T follicular helper cell (primary cell): ENCODE measurements at regions not wholly inside any gene's neighbourhood (a gene's known extent, or its start where the extent isn't known, plus 50 kb on each side); places are given as distances from the start of the nearest gene placed in this dataset.
"Not testable (repeated sequence)": the region's sequence is repeated elsewhere in the genome, so short reads cannot be mapped to it uniquely, and the experiment has no call there.

Experiments used
- DNase-seq: peaks from one replicate; pipeline ENCODE4 v3.0.0-alpha.2; 2020; ENCODE audit warnings: low read depth

DNA sequence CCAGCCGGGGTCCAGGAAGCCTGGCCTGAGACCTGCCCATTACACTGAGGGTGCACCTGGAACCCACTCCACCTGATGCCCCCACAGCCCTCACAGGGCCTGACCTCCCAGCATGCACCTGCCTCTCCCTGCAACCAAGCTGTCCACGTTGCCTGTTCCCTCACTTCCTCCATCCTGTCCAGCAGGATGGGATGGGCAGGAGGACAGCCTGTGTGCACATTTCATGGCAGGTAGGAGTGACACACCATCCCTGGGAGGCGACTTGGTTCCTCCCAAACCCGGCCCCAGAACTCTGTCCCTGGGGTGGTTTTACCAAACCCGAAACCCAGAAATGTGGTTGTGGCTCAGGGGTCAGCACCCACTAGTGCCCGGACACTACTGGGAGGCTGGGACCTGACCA lies 203.8 kb upstream of the ZNF519 start:
- not testable (repeated sequence) for DNase-seq

DNA sequence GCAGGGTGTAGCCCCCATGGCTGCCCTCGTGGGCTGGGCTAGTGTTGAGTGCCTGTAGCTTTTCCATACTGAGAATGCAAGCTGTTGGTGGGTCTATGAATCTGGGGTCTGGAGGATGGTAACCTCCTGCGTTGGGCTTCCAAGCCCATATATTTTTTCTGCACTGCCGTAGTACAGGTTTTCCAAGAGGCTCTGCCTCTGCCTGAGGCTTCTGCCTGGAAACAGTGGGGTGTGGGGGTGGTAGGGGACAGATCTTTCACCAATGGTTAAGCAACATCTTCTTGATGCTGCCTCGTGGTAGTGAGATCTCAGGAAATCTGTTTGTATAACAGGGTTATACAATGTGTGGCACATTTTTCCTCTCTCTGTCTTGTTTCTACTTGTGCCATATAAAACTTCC lies 189.0 kb upstream of the ZNF519 start:
- DNase-seq, result not testable (repeated sequence)

DNA sequence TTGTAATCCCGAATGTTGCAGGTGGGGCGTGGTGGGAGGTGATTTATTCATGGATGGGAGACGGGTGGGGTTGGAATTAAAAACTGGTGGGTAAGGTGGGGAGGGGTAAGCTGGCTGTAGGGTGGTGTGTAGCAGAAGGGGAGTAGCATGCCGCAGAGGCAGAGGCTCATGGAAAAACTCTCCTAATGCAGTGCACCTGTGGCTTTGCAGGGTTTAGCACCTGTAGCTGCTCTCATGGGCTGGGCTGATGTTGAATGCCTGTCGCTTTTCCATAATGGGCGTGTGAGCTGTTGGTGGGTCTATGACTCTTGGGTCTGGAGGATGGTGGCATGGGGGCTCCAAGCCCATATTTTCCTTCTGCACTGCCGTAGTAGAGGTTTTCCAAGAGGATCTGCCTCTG lies 169.0 kb upstream of the ZNF519 start:
- DNase-seq, result not testable (repeated sequence)

DNA sequence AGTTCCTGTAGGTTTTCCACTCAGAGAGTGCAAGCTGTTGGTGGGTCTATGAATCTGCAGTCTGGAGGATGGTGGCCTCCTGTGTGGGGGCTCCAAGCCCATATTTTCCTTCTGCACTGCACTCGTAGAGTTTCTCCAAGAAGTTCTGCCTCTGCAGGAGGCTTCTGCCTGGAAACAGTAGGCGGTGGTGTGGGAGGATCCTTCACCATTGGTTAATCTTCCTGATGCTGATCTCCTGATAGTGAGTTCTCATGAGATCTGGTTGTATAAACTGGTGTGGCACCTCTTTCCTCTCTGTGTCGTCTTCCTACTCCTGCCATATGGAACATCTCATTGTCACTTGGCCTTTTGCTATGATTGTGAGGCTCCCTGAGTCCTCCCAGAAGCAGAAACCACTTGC lies 162.8 kb upstream of the ZNF519 start:
- not testable (repeated sequence) for DNase-seq

DNA sequence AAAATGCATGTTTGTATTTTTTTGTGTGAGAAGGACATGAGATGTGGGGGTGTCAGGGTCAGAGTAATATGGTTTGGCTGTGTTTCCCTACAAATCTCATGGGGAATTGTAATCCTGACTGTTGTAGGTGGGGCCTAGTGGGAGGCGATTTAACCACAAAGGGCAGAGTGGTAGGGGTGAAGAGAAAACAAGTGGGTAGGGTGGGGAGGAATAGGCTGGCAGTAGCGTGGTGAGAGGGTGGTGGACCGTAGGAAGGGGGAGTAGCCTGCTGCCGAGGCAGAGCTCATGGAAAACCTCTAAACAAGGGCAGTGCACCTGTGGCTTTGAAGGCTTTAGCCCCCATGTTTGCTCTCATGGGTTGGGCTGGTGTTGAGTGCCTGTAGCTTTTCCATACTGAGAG lies 152.8 kb upstream of the ZNF519 start:
- no peak for DNase-seq

DNA sequence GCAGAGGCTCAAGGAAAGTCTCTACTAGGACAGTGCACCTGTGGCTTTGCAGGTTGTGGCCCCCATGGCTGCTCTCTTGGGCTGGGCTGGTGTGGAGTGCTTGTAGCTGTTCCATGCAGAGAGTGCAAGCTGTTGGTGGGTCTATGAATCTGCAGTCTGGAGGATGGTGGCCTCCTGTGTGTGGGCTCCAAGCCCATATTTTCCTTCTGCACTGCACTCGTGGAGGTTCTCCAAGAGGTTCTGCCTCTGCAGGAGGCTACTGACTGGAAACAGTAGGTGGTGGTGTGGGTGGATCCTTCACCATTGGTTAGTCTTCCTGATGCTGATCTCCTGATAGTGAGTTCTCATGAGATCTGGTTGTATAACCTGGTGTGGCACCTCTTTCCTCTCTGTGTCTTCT lies 143.2 kb upstream of the ZNF519 start:
- not testable (repeated sequence) for DNase-seq

DNA sequence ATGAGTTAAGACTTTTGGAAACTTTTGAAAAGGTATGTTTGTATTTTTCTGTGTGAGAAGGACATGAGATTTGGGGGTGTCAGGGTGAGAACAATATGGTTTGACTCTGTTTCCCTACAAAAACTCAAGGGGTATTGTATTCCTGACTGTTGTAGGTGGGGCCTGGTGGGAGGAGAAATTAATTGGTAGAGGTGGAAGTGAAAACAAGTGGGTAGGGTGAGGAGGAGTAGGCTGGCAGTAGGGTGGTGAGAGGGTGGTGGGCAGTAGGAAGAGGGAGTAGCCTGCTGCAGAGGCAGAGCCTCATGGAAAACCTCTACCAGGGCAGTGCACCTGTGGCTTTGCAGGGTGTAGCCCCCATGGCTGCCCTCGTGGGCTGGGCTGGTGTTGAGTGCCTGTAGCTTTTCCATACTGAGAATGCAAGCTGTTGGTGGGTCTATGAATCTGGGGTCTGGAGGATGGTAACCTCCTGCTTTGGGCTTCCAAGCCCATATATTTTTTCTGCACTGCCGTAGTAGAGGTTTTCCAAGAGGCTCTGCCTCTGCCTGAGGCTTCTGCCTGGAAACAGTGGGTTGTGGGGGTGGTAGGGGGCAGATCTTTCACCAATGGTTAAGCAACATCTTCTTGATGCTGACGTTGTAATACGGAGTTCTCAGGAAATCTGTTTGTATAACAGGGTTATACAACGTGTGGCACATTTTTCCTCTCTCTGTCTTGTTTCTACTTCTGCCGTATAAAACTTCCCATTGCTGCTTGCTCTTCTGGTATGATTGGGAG lies 133.6 kb upstream of the ZNF519 start:
- not testable (repeated sequence) for DNase-seq

DNA sequence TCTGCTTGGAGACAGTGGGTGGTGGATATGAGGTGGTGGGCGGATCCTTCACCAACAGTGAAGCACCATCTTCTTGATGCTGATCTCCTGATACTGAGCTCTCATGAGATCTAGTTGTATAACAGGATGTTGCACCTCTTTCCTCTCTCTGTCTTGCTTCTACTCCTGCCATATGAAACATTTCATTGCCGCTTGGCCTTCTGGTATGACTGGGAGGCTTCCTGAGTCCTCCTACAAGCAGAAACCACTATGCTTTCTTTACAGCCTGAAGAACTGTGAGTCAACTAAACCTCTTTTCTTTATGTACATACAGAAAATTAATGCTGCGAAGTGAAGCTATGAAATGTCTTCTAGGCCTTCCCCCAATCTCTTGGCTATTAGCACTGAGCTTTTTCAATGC lies 130.6 kb upstream of the ZNF519 start:
- DNase-seq, result not testable (repeated sequence)

DNA sequence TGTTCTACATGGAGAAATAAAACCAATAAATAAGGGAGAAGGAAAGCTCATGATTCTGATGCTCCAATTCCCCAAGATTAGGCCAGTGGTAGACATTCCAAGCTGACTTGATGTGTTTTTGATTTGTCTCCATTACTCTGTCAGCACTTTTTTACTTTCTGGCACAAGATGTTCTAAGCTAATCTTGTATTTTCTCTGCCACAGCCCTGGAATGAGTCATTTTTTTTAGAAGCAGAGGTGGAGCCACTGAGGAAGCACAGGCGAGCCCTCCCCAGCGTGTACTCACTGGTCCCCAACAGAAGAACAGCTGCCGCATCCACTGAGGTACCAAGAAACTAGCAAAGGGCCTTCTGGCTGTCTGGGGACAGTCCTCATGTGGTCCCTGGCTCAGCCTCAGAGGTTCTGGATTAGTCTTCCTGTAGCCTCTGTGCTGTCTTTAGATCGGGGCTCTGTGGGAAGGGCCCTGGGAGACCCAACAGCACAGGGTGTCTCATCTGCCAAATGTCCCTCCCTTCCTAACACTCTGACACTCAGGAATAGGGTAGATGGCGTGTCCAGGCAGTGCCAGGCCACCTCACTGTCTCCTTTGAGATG lies 117.9 kb upstream of the ZNF519 start:
- not testable (repeated sequence) for DNase-seq

DNA sequence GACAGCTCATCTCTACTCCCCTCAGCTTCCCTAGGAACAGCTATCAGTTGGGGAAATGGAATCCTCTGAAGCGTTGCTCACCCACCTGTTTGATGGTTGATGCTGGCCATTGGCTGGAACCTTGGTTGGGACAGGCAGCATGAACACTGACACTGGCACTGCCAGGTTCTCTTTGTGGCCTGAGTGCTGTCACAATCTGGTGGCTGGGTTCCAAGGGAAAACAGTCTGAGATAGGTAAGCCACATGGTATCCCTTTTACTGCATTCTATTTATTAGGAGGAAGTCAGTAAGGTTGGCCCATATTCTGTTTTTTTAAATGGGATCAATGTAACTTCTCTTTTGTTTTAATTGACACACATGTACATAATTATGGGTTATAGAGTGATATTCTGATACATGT lies 107.0 kb upstream of the ZNF519 start:
- not testable (repeated sequence) for DNase-seq

DNA sequence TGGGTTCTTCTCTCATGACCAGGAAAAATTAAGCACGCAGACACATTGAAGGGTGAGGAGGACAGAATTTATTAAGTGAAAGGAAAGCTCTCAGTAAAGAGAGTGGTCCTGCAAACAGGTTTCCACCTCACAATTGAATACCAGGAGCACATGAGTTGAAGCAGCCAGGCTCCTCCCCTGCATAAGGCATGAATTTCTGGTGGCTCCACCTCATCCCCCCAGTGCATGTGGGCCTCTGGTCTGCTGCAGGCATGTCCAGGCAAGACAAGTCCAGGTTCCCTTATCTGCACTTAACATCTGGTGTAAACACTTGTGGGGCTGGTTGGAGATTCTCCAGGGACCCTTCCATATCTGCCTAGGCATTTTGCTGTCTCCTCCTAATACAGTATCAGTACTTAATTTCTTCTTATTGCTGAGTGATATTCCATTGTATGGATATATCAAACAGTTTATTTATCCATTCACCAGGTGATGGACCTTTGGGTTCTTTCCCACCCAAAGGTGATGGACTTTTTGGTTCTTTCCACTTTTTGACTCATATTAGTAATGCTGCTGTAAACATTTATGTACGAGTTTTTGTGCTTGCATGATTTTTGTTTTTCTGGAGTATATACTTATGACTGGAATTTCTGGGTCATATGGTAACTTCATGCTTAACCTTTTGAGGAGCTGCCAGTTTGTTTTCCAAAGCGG lies 104.3 kb upstream of the ZNF519 start:
- DNase-seq, result not testable (repeated sequence)

DNA sequence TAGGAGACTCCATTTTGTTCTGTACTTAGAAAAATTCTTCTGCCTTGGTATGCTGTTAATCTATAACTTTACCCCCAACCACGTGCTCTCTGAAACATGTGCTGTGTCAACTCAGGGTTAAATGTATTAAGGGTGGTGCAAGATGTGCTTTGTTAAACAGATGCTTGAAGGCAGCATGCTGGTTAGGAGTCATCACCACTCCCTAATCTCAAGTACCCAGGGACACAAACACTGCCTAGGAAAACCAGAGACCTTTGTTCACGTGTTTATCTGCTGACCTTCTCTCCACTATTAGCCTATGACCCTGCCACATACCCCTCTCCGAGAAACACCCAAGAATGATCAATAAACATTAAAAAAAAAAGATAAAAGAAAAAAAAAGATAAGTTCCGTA lies 93.0 kb upstream of the ZNF519 start:
- DNase-seq, result not testable (repeated sequence)

DNA sequence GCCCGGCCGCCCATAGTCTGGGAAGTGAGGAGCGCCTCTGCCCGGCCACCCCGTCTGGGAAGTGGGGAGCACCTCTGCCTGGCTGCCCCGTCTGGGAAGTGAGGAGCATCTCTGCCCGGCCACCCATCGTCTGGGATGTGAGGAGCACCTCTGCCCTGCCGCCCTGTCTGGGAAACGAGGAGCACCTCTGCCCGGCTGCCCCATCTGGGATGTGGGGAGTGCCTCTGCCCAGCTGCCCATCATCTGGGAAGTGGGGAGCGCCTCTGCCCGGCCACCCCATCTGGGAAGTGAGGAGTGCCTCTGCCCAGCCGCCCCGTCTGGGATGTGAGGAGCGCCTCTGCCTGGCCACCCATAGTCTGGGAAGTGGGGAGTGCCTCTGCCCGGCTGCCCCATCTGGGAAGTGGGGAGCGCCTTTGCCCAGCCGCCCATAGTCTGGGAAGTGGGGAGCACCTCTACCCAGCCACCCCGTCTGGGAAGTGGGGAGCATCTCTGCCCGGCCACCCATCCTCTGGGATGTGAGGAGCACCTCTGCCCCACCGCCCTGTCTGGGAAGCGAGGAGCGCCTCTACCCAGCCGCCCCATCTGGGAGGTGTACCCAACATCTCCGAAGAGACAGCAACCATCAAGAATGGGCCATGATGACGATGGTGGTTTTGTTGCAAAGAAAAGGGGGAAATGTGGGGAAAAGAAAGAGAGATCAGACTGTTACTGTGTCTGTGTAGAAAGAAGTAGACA lies 92.5 kb upstream of the ZNF519 start:
- not testable (repeated sequence) for DNase-seq

DNA sequence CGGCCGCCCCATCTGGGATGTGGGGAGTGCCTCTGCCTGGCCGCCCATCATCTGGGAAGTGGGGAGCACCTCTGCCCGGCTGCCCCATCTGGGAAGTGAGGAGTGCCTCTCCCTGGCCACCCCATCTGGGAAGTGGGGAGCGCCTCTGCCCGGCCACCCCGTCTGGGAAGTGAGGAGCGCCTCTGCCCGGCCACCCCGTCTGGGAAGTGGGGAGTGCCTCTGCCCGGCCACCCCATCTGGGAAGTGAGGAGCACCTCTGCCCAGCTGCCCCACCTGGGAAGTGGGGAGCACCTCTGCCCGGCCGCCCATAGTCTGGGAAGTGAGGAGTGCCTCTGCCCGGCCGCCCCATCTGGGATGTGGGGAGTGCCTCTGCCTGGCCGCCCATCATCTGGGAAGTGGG lies 91.7 kb upstream of the ZNF519 start:
- not testable (repeated sequence) for DNase-seq

DNA sequence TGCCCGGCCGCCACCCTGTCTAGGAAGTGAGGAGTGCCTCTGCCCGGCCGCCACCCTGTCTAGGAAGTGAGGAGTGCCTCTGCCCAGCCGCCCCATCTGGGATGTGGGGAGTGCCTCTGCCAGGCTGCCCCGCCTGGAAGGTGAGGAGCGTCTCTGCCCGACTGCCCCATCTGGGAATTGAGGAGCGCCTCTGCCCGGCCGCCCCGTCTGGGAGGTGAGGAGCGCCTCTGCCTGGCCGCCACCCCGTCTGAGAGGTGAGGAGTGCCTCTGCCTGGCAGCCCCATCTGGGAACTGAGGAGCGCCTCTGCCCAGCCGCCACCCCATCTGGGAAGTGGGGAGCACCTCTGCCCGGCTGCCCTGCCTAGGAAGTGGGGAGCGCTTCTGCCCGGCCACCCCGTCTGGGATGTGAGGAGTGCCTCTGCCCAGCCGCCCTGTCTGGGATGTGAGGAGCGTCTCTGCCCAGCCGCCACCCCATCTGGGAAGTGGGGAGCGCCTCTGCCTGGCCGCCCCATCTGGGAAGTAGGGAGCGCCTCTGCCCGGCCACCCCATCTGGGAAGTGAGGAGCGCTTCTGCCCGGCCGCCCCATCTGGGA lies 91.1 kb upstream of the ZNF519 start:
- DNase-seq, result not testable (repeated sequence)

DNA sequence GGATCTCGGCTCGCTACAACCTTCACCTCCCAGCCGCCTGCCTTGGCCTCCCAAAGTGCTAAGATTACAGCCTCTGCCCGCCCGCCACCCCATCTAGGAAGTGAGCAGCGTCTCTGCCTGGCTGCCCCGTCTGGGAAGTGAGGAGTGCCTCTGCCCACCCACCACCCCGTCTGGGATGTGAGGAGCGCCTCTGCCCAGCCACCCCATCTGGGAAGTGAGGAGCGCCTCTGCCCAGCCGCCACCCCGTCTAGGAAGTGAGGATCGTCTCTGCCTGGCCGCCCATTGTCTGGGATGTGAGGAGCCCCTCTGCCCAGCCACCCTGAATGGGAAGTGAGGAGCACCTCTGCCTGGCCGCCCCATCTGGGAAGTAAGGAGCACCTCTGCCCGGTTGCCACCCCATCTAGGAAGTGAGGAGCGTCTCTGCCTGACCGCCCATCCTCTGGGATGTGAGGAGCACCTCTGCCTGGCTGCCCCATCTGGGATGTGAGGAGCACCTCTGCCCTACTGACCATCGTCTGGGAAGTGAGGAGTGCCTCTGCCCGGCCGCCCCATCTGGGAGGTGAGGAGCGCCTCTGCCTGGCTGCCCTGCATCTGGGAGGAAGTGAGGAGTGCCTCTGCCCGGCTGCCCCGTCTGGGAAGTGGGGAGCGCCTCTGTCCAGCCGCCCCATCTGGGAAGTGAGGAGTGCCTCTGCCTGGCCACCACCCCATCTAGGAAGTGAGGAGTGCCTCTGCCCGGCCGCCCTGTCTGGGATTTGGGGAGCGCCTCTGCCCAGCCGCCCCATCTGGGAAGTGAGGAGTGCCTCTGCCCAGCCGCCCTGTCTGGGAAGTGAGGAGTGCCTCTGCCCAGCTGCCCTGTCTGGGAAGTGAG lies 90.4 kb upstream of the ZNF519 start:
- not testable (repeated sequence) for DNase-seq

DNA sequence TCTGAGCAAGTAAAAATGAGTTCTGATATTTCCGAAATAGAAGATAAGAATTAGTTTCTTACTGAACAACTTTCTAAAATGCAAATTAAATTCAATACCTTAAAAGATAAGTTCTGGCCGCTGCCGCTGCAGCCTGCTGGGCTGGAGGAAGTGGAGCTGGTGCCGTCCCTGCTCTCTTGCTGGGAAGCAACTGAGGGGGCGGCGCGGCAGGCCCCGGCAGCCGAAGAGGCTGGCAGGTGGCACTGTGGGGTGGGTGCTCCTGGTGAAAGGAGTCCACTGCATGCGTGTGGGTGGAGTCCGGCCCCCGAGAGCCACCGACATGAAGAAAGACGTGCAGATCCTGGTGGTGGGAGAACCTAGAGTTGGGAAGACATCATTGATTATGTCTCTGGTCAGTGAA lies 89.5 kb upstream of the ZNF519 start:
- DNase-seq, result no peak

DNA sequence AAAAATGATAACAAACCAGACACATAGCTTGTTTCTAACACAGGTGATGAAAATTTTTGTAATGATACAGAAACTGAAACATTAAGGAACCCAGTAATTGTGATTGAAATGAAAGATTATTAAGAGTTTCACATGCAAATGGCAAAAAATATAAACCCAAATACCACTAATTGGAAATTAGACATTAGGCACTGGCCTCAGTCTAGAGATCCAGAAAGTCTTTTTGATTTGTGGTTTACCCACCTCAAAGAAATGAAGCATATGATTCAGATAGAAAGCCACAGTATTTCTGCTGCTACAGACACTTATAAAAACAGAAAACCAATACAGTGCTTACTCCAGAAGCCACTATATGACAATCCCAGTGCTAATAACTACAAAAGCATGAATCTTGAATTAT lies 83.7 kb upstream of the ZNF519 start:
- DNase-seq, result not testable (repeated sequence)

DNA sequence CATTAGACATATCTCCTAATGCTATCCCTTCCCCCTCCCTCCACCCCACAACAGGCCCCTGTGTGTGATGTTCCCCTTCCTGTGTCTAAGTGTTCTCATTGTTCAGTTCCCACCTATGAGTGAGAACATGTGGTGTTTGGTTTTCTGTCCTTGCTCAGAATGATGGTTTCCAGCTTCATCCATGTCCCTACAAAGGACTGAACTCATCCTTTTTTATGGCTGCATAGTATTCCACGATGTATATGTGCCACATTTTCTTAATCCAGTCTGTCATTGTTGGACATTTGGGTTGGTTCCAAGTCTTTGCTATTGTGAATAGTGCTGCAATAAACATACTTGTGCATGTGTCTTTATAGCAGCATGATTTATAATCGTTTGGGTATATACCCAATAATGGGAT lies 71.2 kb upstream of the ZNF519 start:
- not testable (repeated sequence) for DNase-seq

DNA sequence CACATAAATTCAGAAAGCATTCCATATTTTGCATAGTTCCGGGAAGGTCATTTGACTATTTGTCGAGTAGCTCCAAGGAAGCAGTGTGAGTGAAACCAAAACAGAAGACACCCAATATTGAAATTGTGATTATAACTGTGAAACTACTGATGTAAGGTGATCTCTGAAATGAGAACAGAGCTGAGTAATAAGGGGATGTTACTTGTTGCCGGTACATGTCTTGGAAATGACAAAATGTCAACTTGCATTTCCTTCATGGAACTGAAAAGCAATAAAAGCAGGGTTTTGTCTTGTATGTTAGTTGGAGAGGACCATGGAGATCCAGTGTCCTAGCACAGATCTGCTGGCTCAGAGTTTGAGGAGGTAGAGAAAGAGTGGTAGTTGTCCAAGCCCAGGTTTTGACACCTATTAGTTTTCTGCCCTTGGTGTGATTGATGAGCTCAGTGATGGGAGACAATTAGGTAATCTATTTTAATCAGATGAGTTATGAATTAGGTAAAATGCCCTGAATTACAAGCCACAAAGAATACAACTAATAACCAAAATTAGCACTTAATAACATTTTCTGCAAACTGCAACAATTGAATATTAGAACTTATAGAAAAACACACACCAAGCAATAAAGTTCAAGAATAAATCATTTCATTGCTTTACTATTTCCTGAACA lies 58.7 kb upstream of the ZNF519 start:
- not testable (repeated sequence) for DNase-seq
